NCI-H2171 (cell line): ENCODE measurements at regions not wholly inside any gene's neighbourhood (a gene's known extent, or its start where the extent isn't known, plus 50 kb on each side); places are given as distances from the start of the nearest gene placed in this dataset.
"Not testable (repeated sequence)": the region's sequence is repeated elsewhere in the genome, so short reads cannot be mapped to it uniquely, and the experiment has no call there.

ENCODE experiments used
- DNase-seq: peaks from one replicate; lab custom pipeline; 2025; lab: John Stamatoyannopoulos, UW

DNA sequence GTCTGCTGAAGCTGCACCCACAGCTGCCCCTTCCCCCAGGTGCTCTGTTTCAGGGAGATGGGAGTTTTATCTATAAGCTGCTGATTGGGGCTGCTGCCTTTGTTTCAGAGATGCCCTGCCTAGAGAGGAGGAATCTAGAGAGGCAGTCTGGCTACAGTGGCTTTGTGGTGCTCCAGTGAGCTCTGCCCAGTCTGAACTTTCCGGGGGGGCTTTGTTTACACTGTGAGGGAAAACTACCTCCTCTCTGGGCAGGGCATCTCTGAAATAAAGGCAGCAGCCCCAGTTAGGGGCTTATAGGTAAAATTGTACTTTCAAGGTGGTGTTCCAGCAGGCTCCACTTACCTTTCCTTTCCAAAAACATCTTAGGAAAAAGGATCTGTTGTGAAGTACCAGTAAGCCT is 242.2 kb downstream of the SPRY1 start:
- DNase-seq, result no peak

DNA sequence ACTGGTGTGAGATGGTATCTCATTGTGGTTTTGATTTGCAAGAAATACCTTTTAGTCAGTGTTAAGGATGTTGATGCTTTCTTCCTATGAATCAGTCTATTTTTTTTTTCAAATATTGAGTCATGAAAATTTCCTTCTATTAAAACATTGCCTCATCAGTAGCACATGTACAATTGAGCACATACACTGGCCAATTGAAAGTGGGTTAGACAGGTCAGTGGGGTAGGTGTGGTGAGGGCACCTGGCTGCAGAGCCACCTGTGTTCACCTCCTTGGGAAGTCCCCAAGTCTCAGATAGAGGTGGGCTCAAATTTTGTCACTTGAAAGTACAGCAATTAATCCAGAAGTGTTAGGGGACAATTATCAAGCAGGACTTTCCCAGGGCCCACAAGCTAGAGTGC is 243.7 kb downstream of the SPRY1 start:
- DNase-seq, result no peak

- no peak for DNase-seq
These were observed 244.2 kb downstream of the SPRY1 start for GRCh38 chr4:123640824-123641223.

GRCh38 chr4:123643691-123644090 is 247.1 kb downstream of the SPRY1 start:
- DNase-seq, result no peak

GRCh38 chr4:123649250-123649644 is 252.7 kb downstream of the SPRY1 start:
- DNase-seq, result no peak

- peak; percentile 60 for DNase-seq
These were observed 253.2 kb downstream of the SPRY1 start for GRCh38 chr4:123649645-123650391.

- no peak for DNase-seq
These were observed 254.5 kb downstream of the SPRY1 start for GRCh38 chr4:123651066-123651465.

- DNase-seq, result no peak
These were observed 255.1 kb downstream of the SPRY1 start for GRCh38 chr4:123651536-123652180.

GRCh38 chr4:123652476-123652875 is 255.9 kb downstream of the SPRY1 start:
- no peak for DNase-seq

- no peak for DNase-seq
These were observed 256.6 kb downstream of the SPRY1 start for GRCh38 chr4:123653236-123653635.

DNA sequence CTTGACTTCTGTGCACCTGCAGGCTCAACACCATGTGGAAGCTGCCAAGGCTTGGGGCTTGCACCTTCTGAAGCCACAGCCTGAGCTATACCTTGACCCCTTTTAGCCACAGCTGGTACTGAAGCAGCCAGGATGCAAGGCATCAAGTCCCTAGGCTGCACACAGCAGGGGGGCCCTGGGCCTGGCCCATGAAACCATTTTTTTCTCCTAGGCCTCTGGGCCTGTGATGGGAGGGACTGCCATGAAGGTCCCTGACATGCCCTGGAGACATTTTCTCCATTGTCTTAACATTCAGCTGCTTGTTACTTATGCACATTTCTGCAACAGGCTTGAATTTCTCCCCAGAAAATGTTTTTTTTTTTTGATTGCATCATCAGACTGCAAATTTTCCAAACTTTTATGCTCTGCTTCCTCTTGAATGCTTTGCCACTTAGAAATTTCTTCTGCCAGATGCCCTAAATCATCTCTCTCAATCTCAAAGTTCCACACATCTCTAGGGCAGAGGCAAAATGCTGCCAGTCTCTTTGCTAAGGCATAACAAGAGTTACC is 260.2 kb downstream of the SPRY1 start:
- DNase-seq, result not testable (repeated sequence)

DNA sequence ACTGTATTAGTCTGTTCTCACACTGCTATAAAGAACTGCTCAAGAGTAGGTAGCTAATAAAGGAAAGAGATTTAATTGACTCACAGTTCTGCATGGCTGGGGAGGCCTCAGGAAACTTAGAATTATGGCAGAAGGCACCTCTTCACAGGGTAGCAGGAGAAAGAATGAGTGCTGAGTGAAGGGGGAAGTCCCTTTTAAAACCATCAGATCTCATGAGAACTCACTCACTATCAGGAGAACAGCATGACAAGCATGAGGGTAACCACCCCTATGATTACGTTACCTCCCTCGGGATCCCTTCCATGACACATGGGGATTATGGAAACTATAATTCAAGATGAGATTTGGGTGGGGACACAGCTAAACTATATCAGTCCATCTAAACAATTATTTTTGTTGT is 261.0 kb downstream of the SPRY1 start:
- not testable (repeated sequence) for DNase-seq

- no peak for DNase-seq
These were observed 262.7 kb downstream of the SPRY1 start for GRCh38 chr4:123659262-123659661.

GRCh38 chr4:123659730-123660129 is 263.1 kb downstream of the SPRY1 start:
- no peak for DNase-seq

GRCh38 chr4:123661080-123661737 is 264.6 kb downstream of the SPRY1 start:
- no peak for DNase-seq

DNA sequence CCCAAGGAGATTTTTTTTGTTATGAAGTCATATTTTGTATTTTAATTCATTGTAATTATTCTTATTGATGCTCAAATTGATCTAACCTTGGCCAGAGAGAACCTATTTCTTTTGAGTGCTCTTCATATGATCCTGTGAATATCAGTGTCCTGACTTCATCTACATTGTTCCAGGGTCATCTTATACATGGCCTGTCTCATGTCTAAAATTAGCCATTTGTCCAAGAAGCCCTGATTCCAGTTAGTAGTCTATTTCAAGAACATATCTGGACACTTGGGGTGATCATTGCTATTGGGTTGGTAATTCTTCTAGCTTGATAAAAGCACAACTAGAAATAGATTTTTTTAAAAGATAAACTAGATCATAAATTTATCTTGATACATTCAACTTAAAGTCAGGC is 266.2 kb downstream of the SPRY1 start:
- no peak for DNase-seq

- DNase-seq, result no peak
These were observed 269.9 kb downstream of the SPRY1 start for GRCh38 chr4:123666486-123666885.

- no peak for DNase-seq
These were observed 270.9 kb downstream of the SPRY1 start for GRCh38 chr4:123667496-123667895.

- no peak for DNase-seq
These were observed 271.4 kb downstream of the SPRY1 start for GRCh38 chr4:123667991-123668390.

DNA sequence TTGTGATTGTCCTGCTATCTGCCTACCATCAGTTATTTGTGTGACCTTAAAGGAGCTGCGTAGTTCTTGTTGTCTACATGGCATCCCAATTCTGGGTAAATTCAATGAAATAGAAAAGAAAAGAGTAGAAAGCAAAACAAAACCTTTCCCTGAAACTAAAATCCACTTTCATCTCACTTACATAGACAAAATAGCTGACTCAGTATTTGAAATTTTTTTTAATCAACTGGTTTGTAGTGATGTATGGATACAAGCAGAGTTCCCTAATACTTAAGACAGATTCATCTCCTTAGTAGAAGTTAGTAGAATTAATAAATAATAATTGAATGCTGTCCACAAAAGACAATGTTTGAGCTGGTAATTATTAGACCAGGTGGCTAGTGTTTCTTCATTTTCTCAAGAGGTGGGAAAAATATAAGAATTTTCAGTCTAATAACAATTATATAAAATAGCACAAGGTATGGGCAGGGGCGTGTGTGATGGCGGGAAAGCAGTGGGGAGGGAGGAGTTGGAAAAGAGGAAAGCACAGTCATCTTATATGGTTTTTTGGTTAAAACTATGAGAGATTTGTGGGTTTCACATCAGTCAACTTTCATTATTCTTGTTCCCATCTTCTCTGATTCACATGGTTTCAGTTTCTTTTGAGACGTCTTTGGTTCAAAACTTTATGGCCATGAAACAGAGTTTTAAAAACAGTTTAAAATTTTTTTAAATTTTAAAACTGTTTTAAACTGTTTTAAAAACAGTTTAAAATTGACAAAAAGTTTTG is 275.2 kb downstream of the SPRY1 start:
- DNase-seq, result no peak

GRCh38 chr4:123672987-123673386 is 276.4 kb downstream of the SPRY1 start:
- DNase-seq, result no peak

DNA sequence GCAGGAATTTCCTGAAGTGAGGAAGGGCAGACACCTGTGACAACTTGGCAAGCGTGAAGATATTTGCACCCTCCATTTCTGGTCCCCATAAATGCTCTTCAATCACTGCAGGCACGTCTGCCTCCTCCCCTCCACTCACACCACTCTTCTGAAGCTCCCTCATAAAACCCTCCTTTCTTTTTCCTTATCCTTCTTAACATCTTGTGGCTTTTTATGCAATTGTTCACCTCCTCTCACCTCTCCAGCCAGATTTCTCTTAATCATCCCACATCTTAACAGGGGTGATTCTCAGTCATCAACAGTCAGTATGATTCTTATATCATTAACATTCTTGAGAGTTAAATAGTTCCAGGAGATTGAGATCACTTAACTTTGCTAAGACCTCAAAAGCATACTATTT is 277.4 kb downstream of the SPRY1 start:
- no peak for DNase-seq
